Transverse colon (tissue), 4 donors: ENCODE measurements at regions not wholly inside any gene's neighbourhood (a gene's known extent, or its start where the extent isn't known, plus 50 kb on each side); places are given as distances from the start of the nearest gene placed in this dataset.

Experiments
- DNase-seq: peaks from one replicate; pipeline ENCODE4 v3.0.0-alpha.2; 2019
- H3K27ac ChIP-seq, 4 donors: fragments of 200-600 bp; sonication (generic); 2 replicates each; pipeline ENCODE4 v1.5.1; 2016 to 2018; ENCODE audit warnings: inconsistent platforms in 4 of 4
- H3K27me3 ChIP-seq: fragments of 200-600 bp; sonication (generic); 2 replicates; pipeline ENCODE4 v1.5.1; 2017; ENCODE audit warnings: inconsistent platforms
- H3K36me3 ChIP-seq, 4 donors: fragments of 200-600 bp; sonication (generic); 2 replicates each; pipeline ENCODE4 v1.5.1; 2017 to 2019; ENCODE audit warnings: inconsistent platforms in 4 of 4
- H3K4me1 ChIP-seq, 4 donors: fragments of 200-600 bp; sonication (generic); 2 replicates each; pipeline ENCODE4 v1.5.1; 2017 to 2020; ENCODE audit warnings: inconsistent platforms in 4 of 4
- H3K4me3 ChIP-seq, 4 donors: fragments of 200-600 bp; sonication (generic); 1 replicate in 1 of 4; 2 replicates in 3 of 4; pipeline versions ENCODE4 v1.5.1 to v1.6.1; 2017 to 2019; ENCODE audit warnings: inconsistent platforms in 4 of 4
- H3K9me3 ChIP-seq, 2 donors: fragments of 200-600 bp; sonication (generic); 2 replicates each; pipeline ENCODE4 v1.5.1; 2017 to 2019; ENCODE audit warnings: inconsistent platforms in 2 of 2
- CTCF ChIP-seq, 5 experiments: fragments of 200-600 bp in 3 of 5; fragments of 450-650 bp in 2 of 5; sonication (generic) in 3 of 5; IDR thresholded peaks; 1 replicate in 2 of 5; 2 replicates in 3 of 5; pipeline ENCODE4 v1.5.1; 2016 to 2017; ENCODE audit warnings: antibody characterized with exemption in 5 of 5, inconsistent platforms in 3 of 5, mild to moderate bottlenecking in 2 of 5, moderate library complexity in 1 of 5
- EP300 ChIP-seq: sonication (generic); formaldehyde crosslinking; IDR thresholded peaks from one replicate; pipeline ENCODE4 v1.6.1; 2017; ENCODE audit warnings: antibody characterized with exemption, low read depth
- POLR2A ChIP-seq: fragments of 450-650 bp; IDR thresholded peaks from one replicate; pipeline ENCODE4 v1.6.1; 2016; ENCODE audit warnings: antibody characterized with exemption, mild to moderate bottlenecking, moderate library complexity
- POLR2AphosphoS5 ChIP-seq, 3 donors: sonication (generic); formaldehyde crosslinking; IDR thresholded peaks; one replicate each; pipeline ENCODE4 v1.6.1; 2016; ENCODE audit warnings: antibody characterized with exemption in 3 of 3
- WGBS, 2 donors: methylation state at CpG; one replicate each; pipeline ENCODE4 v1.1.5; 2018; ENCODE audit warnings: low coverage in 1 of 2; 5-methylcytosine and 5-hydroxymethylcytosine counted together
- in situ Hi-C, 4 donors: fragments of 200-750 bp; cut with MboI; loops; one replicate each; pipeline versions ENCODE4 v1.15.0 to v1.15.1; 2017; ENCODE audit warnings: low sequenced_read_pairs in 3 of 4, low pct_ligation_motif_present in 1 of 4, low pct_unique_long_range_greater_than_20kb in 1 of 4
- intact Hi-C: fragments of 100-400 bp; cut with DNase I; formaldehyde crosslinking; loops from one replicate; pipeline ENCODE4 v1.15.1; 2023; ENCODE audit warnings: low total_unique reads

GRCh38 chr5:50947906-50948683 is 281.7 kb downstream of the PARP8 start:
- intact Hi-C loops: no loop called here
- no peaks in the 10 kb centered on the region for H3K4me1 ChIP-seq
- no peaks in the 10 kb centered on the region for H3K36me3 ChIP-seq
- WGBS, 2 donors: 50 to 67% methylated on average over 6 of the region's 6 CpGs
- H3K4me3 ChIP-seq: no peak overlapping the region
- DNase-seq: no peak
- in situ Hi-C loops: no loop called here
- TF ChIP-seq CTCF (IDR thresholded peaks at IDR 0.05) (no peak), POLR2A (no peak), EP300 (no peak), POLR2AphosphoS5 (IDR thresholded peaks at IDR 0.05) (no peak)
- H3K9me3 ChIP-seq: peaks cover 0 to under 1% of the 10 kb centered on the region in 2 donors
- no peaks in the 10 kb centered on the region for H3K27me3 ChIP-seq
- H3K27ac ChIP-seq: no peak overlapping the region

- no peaks in the 10 kb centered on the region for H3K36me3 ChIP-seq
- TF ChIP-seq EP300 (no peak), CTCF (IDR thresholded peaks at IDR 0.05) (no peak), POLR2AphosphoS5 (IDR thresholded peaks at IDR 0.05) (no peak), POLR2A (no peak)
- H3K4me3 ChIP-seq: no peak overlapping the region
- peaks cover 7% of the 10 kb centered on the region for H3K27me3 ChIP-seq
- in situ Hi-C loops: loop anchor here (10.0 to 25.0 kb wide), 3 partner anchors 1052 to 1709 kb away; no protein-coding TSS in a partner anchor
- H3K4me1 ChIP-seq: no peaks in the 10 kb centered on the region
- H3K9me3 ChIP-seq: no peaks in the 10 kb centered on the region
- no peak for DNase-seq
- WGBS, 2 donors: 75% methylated on average over 1 of the region's 1 CpG; no CpG with 5 or more reads in 1 of the 2 donors
- intact Hi-C loops: no loop called here
- H3K27ac ChIP-seq: no peak overlapping the region
Observed at GRCh38 chr5:50953290-50953689, 286.9 kb downstream of the PARP8 start.

GRCh38 chr5:50958852-50959457 is 292.5 kb downstream of the PARP8 start:
- H3K27ac ChIP-seq: no peak overlapping the region
- in situ Hi-C loops: loop anchor here (10.0 to 25.0 kb wide), 3 partner anchors 1046 to 1703 kb away; no protein-coding TSS in a partner anchor
- peaks cover 0 to 13% (median 10%) of the 10 kb centered on the region in 4 donors for H3K4me1 ChIP-seq
- no peak overlapping the region for H3K4me3 ChIP-seq
- H3K27me3 ChIP-seq: peaks cover 37% of the 10 kb centered on the region
- intact Hi-C loops: no loop called here
- no peaks in the 10 kb centered on the region for H3K36me3 ChIP-seq
- TF ChIP-seq CTCF (IDR thresholded peaks at IDR 0.05) (peak; percentile 39 to 53 (median 42)), POLR2AphosphoS5 (IDR thresholded peaks at IDR 0.05) (no peak)
- WGBS, 2 donors: 17 to 23% methylated on average over 5 of the region's 5 CpGs
- no peak for DNase-seq
- H3K9me3 ChIP-seq: no peaks in the 10 kb centered on the region
